Ovary (tissue), 3 donors: ENCODE measurements at regions not wholly inside any gene's neighbourhood (a gene's known extent, or its start where the extent isn't known, plus 50 kb on each side); places are given as distances from the start of the nearest gene placed in this dataset.

Experiments used
- CTCF ChIP-seq, 3 donors: fragments of 450-650 bp in 2 of 3; fragments of 200-600 bp in 1 of 3; IDR thresholded peaks; one replicate each; pipeline versions ENCODE4 v1.5.1 to v1.8.0; 2016 to 2022; ENCODE audit warnings: antibody characterized with exemption in 3 of 3, mild to moderate bottlenecking in 1 of 3
- POLR2A ChIP-seq: fragments of 450-650 bp; IDR thresholded peaks from one replicate; pipeline ENCODE4 v1.6.1; 2017; ENCODE audit warnings: antibody characterized with exemption, mild to moderate bottlenecking, moderate library complexity
- donor health status: DM: no; HTN: no; CAD: no.

GRCh38 chr12:127690161-127690560 is 576.8 kb upstream of the TMEM132C start:
- no peak for TF ChIP-seq CTCF (IDR thresholded peaks at IDR 0.05)
- no peak for TF ChIP-seq POLR2A
